Stimulated activated CD4-positive, alpha-beta T cell treated with anti-CD3 and anti-CD28 coated beads, Interleukin-1b, Interleukin-23, amount 100 ng/mL, for 24 hours (primary cell): ENCODE measurements at regions not wholly inside any gene's neighbourhood (a gene's known extent, or its start where the extent isn't known, plus 50 kb on each side); places are given as distances from the start of the nearest gene placed in this dataset.
"Not testable (repeated sequence)": the region's sequence is repeated elsewhere in the genome, so short reads cannot be mapped to it uniquely, and the experiment has no call there.

Experiments used
- DNase-seq, 4 experiments: peaks; one replicate each; pipeline ENCODE4 v3.0.0-alpha.2; 2020; ENCODE audit warnings: low read depth in 4 of 4, low spot score in 1 of 4

DNA sequence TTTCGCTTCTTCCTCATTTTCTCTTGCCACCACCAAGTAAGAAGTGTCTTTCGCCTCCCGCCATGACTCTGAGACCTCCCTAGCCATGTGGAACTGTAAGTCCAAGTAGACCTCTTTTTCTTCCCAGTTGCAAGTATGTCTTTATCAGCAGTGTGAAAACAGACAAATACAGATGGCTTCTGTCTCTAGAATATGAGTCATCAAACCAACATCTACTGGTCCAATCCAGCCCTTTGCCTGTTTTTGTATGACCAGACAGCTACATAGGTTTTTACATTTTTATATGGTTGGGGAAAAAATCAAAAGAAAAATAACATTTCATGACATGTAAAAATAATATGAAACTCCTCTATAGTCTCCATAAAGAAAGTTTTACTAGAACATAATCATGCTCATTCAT, 118.7 kb upstream of the PTPRG start:
- no peak for DNase-seq

DNA sequence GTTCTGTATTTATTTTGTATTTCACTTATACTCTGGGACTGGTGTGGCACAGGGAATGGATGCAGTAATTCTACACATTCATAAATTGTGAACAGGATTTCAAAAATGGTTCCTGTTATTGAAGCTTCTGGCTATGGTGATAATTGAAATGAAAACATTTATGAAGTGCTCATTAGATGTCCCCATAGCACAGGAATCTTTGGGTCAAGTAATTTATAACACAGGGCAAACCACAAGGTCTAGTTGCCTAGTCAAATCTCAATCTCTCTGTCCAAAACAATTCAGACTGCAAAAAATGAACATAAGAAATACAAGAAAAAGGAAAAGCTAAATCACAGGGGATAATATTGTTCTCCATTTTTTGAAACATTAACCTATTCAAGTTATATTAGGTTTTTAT, 117.5 kb upstream of the PTPRG start:
- no peak for DNase-seq

- no peak for DNase-seq
Observed at GRCh38 chr3:61444782-61445181, 116.6 kb upstream of the PTPRG start.

GRCh38 chr3:61445924-61446323, 115.4 kb upstream of the PTPRG start:
- no peak for DNase-seq

GRCh38 chr3:61446341-61446740, 115.0 kb upstream of the PTPRG start:
- DNase-seq, result no peak

GRCh38 chr3:61448378-61448777, 113.0 kb upstream of the PTPRG start:
- no peak for DNase-seq

GRCh38 chr3:61449327-61450040, 111.9 kb upstream of the PTPRG start:
- no peak for DNase-seq

GRCh38 chr3:61450866-61451265, 110.5 kb upstream of the PTPRG start:
- no peak for DNase-seq

DNA sequence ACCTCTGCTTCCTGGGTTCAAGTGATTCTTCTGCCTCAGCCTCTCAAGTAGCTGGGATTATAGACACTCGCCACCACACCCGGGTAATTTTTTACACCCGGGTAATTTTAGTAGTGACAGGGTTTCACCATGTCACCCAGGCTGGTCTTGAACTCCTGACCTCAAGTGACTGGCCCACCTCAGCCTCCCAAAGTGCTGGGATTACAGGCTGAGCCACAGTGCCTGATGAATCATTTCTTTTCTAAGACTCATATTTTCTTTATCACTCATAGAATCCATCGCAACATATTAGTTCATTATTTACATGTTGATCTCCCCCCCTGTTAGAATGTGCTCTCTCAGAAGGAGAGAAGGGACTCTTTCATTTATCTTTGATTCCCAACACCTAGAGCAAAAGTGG, 109.5 kb upstream of the PTPRG start:
- DNase-seq, result no peak

DNA sequence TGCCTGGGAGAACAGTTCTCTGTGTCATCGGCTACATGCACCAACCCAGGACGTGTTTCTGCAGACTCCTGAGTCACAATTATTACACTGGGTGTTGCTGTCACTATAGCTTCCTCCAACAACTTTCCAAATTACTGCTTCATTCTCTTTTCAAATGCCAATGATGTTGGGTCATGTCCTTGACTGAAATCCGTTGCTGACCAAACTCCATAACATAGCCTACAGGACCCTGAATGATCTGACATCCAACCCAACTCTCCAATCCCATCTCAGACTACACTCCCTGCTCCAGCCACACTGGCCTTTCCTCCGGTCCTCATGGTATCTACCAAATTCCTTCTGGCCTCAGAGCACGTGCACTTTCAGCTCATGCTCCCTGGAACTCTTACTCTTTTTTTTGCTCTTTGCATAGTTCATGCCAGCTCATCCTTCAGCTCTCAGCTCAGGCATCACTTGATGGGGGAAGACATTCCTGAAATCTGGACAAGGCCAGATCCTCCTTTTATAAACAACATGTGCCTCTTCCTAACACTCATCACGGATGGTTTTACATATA, 108.8 kb upstream of the PTPRG start:
- DNase-seq, result no peak

DNA sequence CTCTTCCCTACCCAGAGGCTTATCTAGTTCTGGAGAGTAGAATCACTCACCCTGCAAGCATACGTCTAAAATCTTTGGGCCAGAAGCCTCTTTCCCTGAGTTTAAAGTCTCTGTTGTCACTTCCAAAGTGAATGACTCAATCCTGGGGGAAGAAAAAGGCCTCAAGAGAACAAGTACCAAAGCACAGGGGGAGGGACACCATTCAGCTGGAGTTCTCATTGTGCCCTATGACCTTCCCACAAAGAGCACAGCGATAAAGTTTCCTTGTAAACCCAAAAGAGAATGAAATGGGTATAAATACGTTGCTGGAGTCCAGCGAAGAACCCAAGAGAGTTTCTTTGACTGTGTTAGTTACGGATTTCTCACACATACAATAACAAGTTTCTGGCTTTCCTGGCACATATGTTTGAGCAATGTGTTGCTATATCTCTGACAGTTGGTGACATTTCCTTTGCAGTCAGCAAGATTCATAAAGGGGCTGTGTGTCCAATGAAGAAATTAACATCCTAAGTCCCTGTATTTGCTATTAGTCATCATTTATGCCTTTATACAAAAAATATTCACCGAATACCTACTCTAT, 107.3 kb upstream of the PTPRG start:
- no peak for DNase-seq

GRCh38 chr3:61454801-61455200, 106.6 kb upstream of the PTPRG start:
- no peak for DNase-seq

DNA sequence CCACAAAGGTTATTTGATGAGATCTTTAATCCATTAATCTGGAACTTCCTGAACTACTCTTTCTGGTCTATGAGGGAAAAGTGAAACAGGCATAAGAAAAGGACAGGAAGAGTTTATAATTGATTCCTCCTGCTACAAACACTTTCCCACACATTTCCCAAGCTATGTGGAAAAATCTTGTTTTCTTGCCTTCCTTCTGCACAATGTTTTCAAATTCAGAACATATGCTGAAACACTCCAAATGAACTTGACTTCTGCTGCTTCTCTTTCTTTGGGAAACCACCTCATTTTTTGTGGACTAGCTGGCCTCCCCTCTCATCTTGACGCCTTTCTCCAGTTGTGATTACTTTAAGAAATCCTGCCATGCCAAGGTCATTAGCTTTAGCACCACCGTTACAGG, 100.7 kb upstream of the PTPRG start:
- no peak for DNase-seq

- DNase-seq, result no peak
Observed at GRCh38 chr3:61463191-61463590, 98.2 kb upstream of the PTPRG start.

GRCh38 chr3:61464518-61465140, 96.7 kb upstream of the PTPRG start:
- no peak for DNase-seq

DNA sequence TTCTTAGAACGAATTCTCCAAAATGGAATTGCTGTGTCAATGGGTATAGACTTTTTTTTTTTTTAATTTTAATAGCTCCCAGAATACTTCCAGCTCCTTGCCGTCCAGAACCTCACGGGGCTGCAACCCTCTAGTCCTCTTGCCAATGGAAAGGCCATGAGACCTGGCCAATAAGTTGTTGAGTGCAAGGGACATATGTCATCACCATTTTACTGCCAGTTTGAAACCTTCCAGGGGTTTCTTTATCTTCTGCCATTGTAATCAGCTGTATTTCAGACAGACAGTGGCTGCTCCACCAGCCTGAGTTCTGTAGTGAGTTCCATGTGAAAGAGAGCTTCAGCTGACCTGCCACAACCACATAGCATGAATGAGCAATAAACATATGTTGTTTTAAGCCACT, 95.0 kb upstream of the PTPRG start:
- no peak for DNase-seq

DNA sequence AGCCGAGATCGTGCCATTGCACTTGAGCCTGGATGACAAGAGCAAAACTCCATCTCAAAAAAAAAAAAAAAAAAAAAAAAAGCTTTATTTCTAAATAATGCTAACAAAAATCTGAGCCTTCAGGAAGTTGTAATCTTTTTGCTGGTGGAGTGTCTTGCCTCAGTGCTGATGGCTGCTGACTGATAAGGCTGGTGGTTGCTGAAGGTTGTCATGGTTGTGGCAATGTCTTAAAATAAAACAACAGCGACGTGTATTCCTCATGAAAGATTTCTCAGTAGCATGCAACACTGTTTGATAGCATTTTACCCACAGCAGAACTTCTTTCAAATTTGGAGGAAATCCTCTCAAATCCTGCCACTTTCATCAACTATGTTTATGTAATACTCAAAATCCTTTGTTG, 77.4 kb upstream of the PTPRG start:
- DNase-seq, result no peak

DNA sequence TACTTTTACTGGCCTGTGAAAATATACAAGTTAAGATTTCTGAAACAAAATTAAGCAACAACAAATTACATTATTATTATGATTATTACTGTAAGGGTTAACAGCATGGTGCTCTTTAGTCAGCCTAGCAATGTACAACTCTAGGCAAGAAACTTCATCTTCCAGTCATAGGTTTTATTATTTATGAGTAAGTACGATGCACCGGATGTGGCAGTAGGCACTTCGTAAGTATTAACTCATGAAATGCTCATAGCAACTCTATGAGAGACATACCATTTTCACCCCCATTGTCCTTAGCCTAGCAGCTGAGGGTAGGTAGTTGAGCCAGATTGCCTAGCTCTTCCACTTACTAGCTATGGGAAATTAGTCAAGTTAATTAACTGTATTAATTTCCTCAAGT, 68.0 kb upstream of the PTPRG start:
- DNase-seq, result no peak

DNA sequence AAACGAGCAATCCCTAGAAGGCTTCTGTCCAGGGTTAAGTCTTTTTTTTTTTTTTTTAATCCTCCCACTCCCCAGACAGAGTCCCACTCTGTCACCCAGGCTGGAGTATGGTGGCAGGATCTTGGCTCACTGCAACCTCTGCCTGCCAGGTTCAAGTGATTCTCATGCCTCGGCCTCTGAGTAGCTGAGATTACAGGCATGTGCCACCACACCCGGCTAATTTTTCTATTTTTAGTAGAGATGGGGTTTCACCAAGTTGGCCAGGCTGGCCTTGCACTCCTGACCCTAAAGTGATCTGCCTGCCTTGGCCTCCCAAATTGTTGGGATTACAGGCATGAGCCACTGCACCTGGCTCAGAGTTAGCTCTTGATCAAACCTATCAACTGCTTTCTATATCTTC, 67.1 kb upstream of the PTPRG start:
- not testable (repeated sequence) for DNase-seq

DNA sequence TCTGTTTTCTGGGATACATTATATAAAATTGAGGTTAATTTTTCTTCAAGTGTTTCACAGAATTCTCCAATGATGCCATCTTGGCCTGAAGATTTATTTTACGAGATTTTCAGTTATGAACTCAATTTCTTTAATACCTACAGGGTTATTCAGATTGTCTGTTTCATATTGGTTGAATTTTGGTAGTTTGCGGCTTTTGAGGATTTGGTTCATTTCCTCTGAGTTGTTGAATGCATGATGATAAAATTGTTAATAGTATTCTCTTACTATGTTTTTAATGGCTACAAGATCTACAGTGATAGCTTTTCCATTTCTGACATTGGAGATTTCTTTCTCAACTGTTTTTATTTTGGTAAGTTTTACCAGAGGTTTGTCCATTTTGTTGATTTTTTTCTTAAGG, 63.9 kb upstream of the PTPRG start:
- DNase-seq, result no peak

DNA sequence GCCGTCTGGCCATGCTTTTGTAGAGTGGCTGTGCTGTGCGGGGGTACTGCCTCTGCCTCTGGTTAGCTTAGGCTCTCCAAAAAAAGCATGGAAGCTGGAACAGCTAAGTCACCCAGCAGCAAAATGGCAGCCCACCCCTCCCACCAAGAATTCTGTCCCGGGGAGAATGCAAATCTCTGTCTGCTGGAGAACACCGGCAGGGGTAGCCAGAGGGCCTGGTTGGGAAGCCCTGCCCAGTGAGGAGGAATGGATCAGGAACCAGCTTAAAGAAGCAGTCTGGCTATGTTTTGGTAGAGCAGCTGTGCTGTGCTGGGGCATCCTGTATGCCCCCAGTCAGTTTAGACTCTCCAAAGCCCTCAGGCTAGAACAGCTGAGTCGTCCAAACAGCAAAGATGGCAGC, 56.2 kb upstream of the PTPRG start:
- no peak for DNase-seq

- no peak for DNase-seq
Observed at GRCh38 chr3:61507946-61508345, 53.4 kb upstream of the PTPRG start.
